Glutamatergic neuron (in vitro differentiated cells): ENCODE measurements at regions not wholly inside any gene's neighbourhood (a gene's known extent, or its start where the extent isn't known, plus 50 kb on each side); places are given as distances from the start of the nearest gene placed in this dataset.

Source experiments
- DNase-seq: peaks from one replicate; pipeline ENCODE4 v3.0.0; 2022
- H3K27ac Mint-ChIP-seq: one replicate; pipeline ENCODE4 v1.8.0; 2020; ENCODE audit warnings: mild to moderate bottlenecking, mixed read lengths, inconsistent platforms; ENCODE audit not compliant: unreplicated experiment
- H3K27me3 Mint-ChIP-seq: one replicate; pipeline ENCODE4 v1.8.0; 2020; ENCODE audit warnings: mild to moderate bottlenecking, moderate library complexity, mixed read lengths, inconsistent platforms; ENCODE audit not compliant: unreplicated experiment
- H3K36me3 Mint-ChIP-seq: one replicate; pipeline ENCODE4 v1.8.0; 2020; ENCODE audit warnings: mild to moderate bottlenecking, mixed read lengths, inconsistent platforms; ENCODE audit not compliant: unreplicated experiment
- H3K4me1 Mint-ChIP-seq: one replicate; pipeline ENCODE4 v1.8.0; 2020; ENCODE audit warnings: mild to moderate bottlenecking, low read depth, mixed read lengths, inconsistent platforms; ENCODE audit not compliant: unreplicated experiment
- H3K4me3 Mint-ChIP-seq: one replicate; pipeline ENCODE4 v1.8.0; 2020; ENCODE audit warnings: mild to moderate bottlenecking, mixed read lengths, inconsistent platforms; ENCODE audit not compliant: unreplicated experiment
- H3K9me3 Mint-ChIP-seq: one replicate; pipeline ENCODE4 v1.8.0; 2020; ENCODE audit warnings: mild to moderate bottlenecking, moderate library complexity, mixed read lengths, inconsistent platforms; ENCODE audit not compliant: unreplicated experiment
- TF ChIP-seq, protein P1 (sequence below): fragments of 200-600 bp; sonication (generic); IDR thresholded peaks from one replicate; pipeline ENCODE4 v1.5.0; 2021; ENCODE audit not compliant: partially characterized antibody, unreplicated experiment

DNA sequence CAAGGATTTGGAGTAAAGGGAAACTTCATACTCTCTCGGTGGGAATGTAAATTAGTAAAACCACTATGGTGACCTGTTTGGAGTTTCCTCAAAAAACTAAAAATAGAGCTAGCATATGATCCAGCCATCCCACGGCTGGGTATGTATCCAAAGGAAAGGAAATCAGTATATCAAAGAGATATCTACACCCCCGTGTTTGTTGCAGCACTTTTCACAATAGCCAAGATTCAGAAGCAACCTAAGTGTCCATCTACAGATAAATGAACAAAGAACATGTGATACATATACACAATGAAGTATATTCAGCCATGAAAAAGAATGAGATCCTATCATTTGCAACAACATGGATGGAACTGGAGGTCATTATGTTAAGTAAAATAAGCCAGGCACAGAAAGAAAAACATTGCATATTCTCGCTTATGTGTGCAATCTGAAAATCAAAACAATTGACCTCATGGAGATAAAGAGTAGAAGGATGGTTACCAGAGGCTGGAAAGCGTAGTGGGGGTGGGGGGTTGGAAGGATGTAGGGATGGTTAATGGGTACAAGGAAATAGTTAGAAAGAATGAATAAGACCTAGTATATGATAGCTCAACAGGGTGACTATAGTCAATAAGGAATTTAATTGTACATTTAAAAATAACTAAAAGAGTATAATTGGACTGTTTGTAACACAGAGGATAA, 468.0 kb downstream of the BCAT1 start:
- H3K27me3 Mint-ChIP-seq = no peaks in the 10 kb centered on the region
- H3K4me3 Mint-ChIP-seq = no peak overlapping the region
- TF ChIP-seq, protein P1, sequence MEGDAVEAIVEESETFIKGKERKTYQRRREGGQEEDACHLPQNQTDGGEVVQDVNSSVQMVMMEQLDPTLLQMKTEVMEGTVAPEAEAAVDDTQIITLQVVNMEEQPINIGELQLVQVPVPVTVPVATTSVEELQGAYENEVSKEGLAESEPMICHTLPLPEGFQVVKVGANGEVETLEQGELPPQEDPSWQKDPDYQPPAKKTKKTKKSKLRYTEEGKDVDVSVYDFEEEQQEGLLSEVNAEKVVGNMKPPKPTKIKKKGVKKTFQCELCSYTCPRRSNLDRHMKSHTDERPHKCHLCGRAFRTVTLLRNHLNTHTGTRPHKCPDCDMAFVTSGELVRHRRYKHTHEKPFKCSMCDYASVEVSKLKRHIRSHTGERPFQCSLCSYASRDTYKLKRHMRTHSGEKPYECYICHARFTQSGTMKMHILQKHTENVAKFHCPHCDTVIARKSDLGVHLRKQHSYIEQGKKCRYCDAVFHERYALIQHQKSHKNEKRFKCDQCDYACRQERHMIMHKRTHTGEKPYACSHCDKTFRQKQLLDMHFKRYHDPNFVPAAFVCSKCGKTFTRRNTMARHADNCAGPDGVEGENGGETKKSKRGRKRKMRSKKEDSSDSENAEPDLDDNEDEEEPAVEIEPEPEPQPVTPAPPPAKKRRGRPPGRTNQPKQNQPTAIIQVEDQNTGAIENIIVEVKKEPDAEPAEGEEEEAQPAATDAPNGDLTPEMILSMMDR = no peak
- peaks cover 8% of the 10 kb centered on the region for H3K4me1 Mint-ChIP-seq
- no peak overlapping the region for H3K27ac Mint-ChIP-seq
- no peak for DNase-seq
- H3K9me3 Mint-ChIP-seq = no peaks in the 10 kb centered on the region
- no peaks in the 10 kb centered on the region for H3K36me3 Mint-ChIP-seq

GRCh38 chr12:24479131-24479530, 469.8 kb downstream of the BCAT1 start:
- H3K27ac Mint-ChIP-seq = no peak overlapping the region
- TF ChIP-seq, protein P1 = no peak
- no peak overlapping the region for H3K4me3 Mint-ChIP-seq
- DNase-seq = no peak
- H3K9me3 Mint-ChIP-seq = no peaks in the 10 kb centered on the region
- no peaks in the 10 kb centered on the region for H3K36me3 Mint-ChIP-seq
- H3K4me1 Mint-ChIP-seq = no peaks in the 10 kb centered on the region
- H3K27me3 Mint-ChIP-seq = no peaks in the 10 kb centered on the region

GRCh38 chr12:24478254-24478653, 470.6 kb downstream of the BCAT1 start:
- no peak for DNase-seq
- H3K4me1 Mint-ChIP-seq = no peaks in the 10 kb centered on the region
- no peak overlapping the region for H3K4me3 Mint-ChIP-seq
- H3K36me3 Mint-ChIP-seq = no peaks in the 10 kb centered on the region
- H3K27me3 Mint-ChIP-seq = no peaks in the 10 kb centered on the region
- no peaks in the 10 kb centered on the region for H3K9me3 Mint-ChIP-seq
- TF ChIP-seq, protein P1 = no peak
- H3K27ac Mint-ChIP-seq = no peak overlapping the region

- no peak overlapping the region for H3K27ac Mint-ChIP-seq
- no peak overlapping the region for H3K4me3 Mint-ChIP-seq
- TF ChIP-seq, protein P1 = no peak
- DNase-seq = no peak
- H3K27me3 Mint-ChIP-seq = no peaks in the 10 kb centered on the region
- H3K9me3 Mint-ChIP-seq = no peaks in the 10 kb centered on the region
- no peaks in the 10 kb centered on the region for H3K36me3 Mint-ChIP-seq
- H3K4me1 Mint-ChIP-seq = no peaks in the 10 kb centered on the region
These were observed 472.6 kb downstream of the BCAT1 start for GRCh38 chr12:24476310-24476709.

DNA sequence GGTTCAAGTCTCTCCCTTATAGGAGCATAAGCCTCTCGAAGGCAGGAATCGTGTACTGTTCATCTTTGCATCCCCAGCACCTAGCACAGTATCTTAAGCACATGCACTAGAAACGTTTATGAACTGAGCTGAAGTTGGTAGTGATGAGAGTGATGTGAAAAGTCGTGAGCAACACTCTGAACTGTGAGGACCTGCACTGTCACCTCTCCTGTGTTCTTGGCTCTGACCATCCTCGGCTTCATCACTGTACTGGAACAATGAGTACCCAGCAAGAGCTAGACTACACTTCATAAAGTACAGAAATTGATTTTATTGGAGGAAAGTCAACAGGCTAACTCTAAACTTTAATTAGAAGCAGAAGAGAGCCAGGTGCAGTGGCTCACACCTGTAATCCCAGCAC, 473.6 kb downstream of the BCAT1 start:
- no peaks in the 10 kb centered on the region for H3K9me3 Mint-ChIP-seq
- no peak for DNase-seq
- H3K4me3 Mint-ChIP-seq = no peak overlapping the region
- H3K36me3 Mint-ChIP-seq = no peaks in the 10 kb centered on the region
- TF ChIP-seq, protein P1 = no peak
- H3K27ac Mint-ChIP-seq = no peak overlapping the region
- H3K27me3 Mint-ChIP-seq = no peaks in the 10 kb centered on the region
- no peaks in the 10 kb centered on the region for H3K4me1 Mint-ChIP-seq
